ENCODE measurements at regions not wholly inside any gene's neighbourhood (a gene's known extent, or its start where the extent isn't known, plus 50 kb on each side); places are given as distances from the start of the nearest gene placed in this dataset.
A peak's percentile ranks its signal among the peaks of the same experiment; 100 is the strongest.
"Not testable (repeated sequence)": the region's sequence is repeated elsewhere in the genome, so short reads cannot be mapped to it uniquely, and the experiment has no call there.

GRCh38 chr2:91766349-91767048, 3075.0 kb downstream of the RPIA start:
- DNase-seq (ENCODE audit: low read depth) (peak; percentile 45), FAIRE-seq (peak; percentile 89)
- Histone ChIP-seq H3K4me1 (ENCODE audit: insufficient read depth, low read length) (peaks cover 23% of the 10 kb centered on the region), H3K27ac (ENCODE audit: low read depth, low read length) (peak overlapping the region; percentile 76), H3K4me2 (ENCODE audit: low read length) (peak overlapping the region; percentile 72), H3K9ac (ENCODE audit: low read length) (peak overlapping the region; percentile 59)
- not testable (repeated sequence) for H2AFZ ChIP-seq (ENCODE audit: low read depth, low read length); H4K20me1 ChIP-seq (ENCODE audit: insufficient read depth, low read length); H3K9me3 ChIP-seq (ENCODE audit: insufficient read depth, low read depth, low read length); H3K79me2 ChIP-seq (ENCODE audit: insufficient read depth, low read length); H3K27me3 ChIP-seq (ENCODE audit: insufficient read depth, low read length); H3K27me3 Mint-ChIP-seq (ENCODE audit: low read depth, unreplicated experiment); H3K36me3 ChIP-seq (ENCODE audit: insufficient read depth, low read length); H3K36me3 Mint-ChIP-seq (ENCODE audit: low read depth, unreplicated experiment); H3K9me3 Mint-ChIP-seq (ENCODE audit: unreplicated experiment); H3K4me3 ChIP-seq (ENCODE audit: insufficient read depth, low read depth, low read length)
- peak overlapping the region; percentile 93 for H3K27ac Mint-ChIP-seq (ENCODE audit: unreplicated experiment)
- peaks cover 30% of the 10 kb centered on the region for H3K4me1 Mint-ChIP-seq (ENCODE audit: low read depth, unreplicated experiment)
- H3K4me3 Mint-ChIP-seq (ENCODE audit: unreplicated experiment), result peak overlapping the region; percentile 62

DNA sequence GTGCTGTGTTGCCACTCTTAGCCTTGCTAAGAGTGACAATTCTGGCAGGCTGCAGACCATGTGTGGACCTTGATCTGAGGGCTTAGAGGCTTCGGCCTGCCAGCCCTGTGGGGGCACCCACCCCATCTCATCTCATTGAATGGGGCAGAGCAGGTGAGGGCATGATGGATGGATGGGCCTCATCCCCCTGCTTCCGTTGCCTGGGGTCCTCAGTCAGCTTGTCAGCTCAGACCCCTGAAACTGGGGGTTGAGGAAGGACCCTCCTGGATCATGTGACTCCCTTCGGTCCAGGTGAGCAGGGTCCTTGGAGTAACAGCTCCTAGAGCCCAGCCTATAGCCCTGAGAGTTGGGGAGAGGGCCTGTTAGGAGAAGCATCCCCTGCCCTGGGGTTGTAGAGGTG, 3076.8 kb downstream of the RPIA start:
- not testable (repeated sequence) for H3K9ac ChIP-seq (ENCODE audit: low read length); H3K27ac ChIP-seq (ENCODE audit: low read depth, low read length); H4K20me1 ChIP-seq (ENCODE audit: insufficient read depth, low read length); H3K4me3 Mint-ChIP-seq (ENCODE audit: unreplicated experiment); H3K79me2 ChIP-seq (ENCODE audit: insufficient read depth, low read length); H3K36me3 ChIP-seq (ENCODE audit: insufficient read depth, low read length); H3K4me3 ChIP-seq (ENCODE audit: insufficient read depth, low read depth, low read length); H2AFZ ChIP-seq (ENCODE audit: low read depth, low read length); H3K9me3 ChIP-seq (ENCODE audit: insufficient read depth, low read depth, low read length); H3K27me3 Mint-ChIP-seq (ENCODE audit: low read depth, unreplicated experiment); FAIRE-seq; H3K36me3 Mint-ChIP-seq (ENCODE audit: low read depth, unreplicated experiment); H3K9me3 Mint-ChIP-seq (ENCODE audit: unreplicated experiment); H3K27me3 ChIP-seq (ENCODE audit: insufficient read depth, low read length); DNase-seq (ENCODE audit: low read depth); H3K27ac Mint-ChIP-seq (ENCODE audit: unreplicated experiment)
- peaks cover 28% of the 10 kb centered on the region for H3K4me1 Mint-ChIP-seq (ENCODE audit: low read depth, unreplicated experiment)
- H3K4me2 ChIP-seq (ENCODE audit: low read length), result peak overlapping the region; percentile 19
- H3K4me1 ChIP-seq (ENCODE audit: insufficient read depth, low read length), result peaks cover 23% of the 10 kb centered on the region

DNA sequence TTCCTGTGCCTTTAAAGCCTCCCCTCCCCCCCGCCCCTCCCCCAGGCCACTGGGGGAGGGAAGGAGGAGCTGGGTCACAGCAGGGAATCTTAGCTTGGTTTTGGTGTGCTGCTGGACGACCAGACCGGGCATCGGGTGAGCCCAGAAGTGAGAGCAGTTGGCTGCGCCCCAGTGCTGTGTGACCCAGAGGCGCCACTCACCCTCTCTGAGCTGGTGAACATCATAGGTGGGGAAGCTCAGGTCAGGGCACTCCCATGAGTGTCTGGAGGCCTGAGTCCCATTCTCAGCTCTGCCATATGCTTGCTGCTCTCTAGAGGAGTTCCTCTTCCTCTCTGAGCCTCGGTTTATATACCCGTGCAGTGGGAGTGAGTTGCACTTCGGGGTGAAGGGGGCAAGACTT, 3077.5 kb downstream of the RPIA start:
- not testable (repeated sequence) for H3K9me3 Mint-ChIP-seq (ENCODE audit: unreplicated experiment); FAIRE-seq; H3K36me3 Mint-ChIP-seq (ENCODE audit: low read depth, unreplicated experiment); H3K27ac ChIP-seq (ENCODE audit: low read depth, low read length); DNase-seq (ENCODE audit: low read depth); H3K27ac Mint-ChIP-seq (ENCODE audit: unreplicated experiment); H2AFZ ChIP-seq (ENCODE audit: low read depth, low read length); H3K4me3 Mint-ChIP-seq (ENCODE audit: unreplicated experiment); H3K9ac ChIP-seq (ENCODE audit: low read length); H3K9me3 ChIP-seq (ENCODE audit: insufficient read depth, low read depth, low read length); H3K27me3 ChIP-seq (ENCODE audit: insufficient read depth, low read length); H3K27me3 Mint-ChIP-seq (ENCODE audit: low read depth, unreplicated experiment); H3K79me2 ChIP-seq (ENCODE audit: insufficient read depth, low read length); H3K4me3 ChIP-seq (ENCODE audit: insufficient read depth, low read depth, low read length); H4K20me1 ChIP-seq (ENCODE audit: insufficient read depth, low read length); H3K36me3 ChIP-seq (ENCODE audit: insufficient read depth, low read length)
- peaks cover 25% of the 10 kb centered on the region for H3K4me1 Mint-ChIP-seq (ENCODE audit: low read depth, unreplicated experiment)
- peak overlapping the region; percentile 22 for H3K4me2 ChIP-seq (ENCODE audit: low read length)
- peaks cover 20% of the 10 kb centered on the region for H3K4me1 ChIP-seq (ENCODE audit: insufficient read depth, low read length)

- not testable (repeated sequence) for H3K27me3 Mint-ChIP-seq (ENCODE audit: low read depth, unreplicated experiment); H3K9me3 Mint-ChIP-seq (ENCODE audit: unreplicated experiment); H3K9ac ChIP-seq (ENCODE audit: low read length); FAIRE-seq; DNase-seq (ENCODE audit: low read depth); H4K20me1 ChIP-seq (ENCODE audit: insufficient read depth, low read length); H3K36me3 Mint-ChIP-seq (ENCODE audit: low read depth, unreplicated experiment); H3K4me3 ChIP-seq (ENCODE audit: insufficient read depth, low read depth, low read length); H3K27ac Mint-ChIP-seq (ENCODE audit: unreplicated experiment); H3K9me3 ChIP-seq (ENCODE audit: insufficient read depth, low read depth, low read length); H3K36me3 ChIP-seq (ENCODE audit: insufficient read depth, low read length); H3K4me2 ChIP-seq (ENCODE audit: low read length); H3K79me2 ChIP-seq (ENCODE audit: insufficient read depth, low read length); H3K27me3 ChIP-seq (ENCODE audit: insufficient read depth, low read length); H3K4me3 Mint-ChIP-seq (ENCODE audit: unreplicated experiment); H2AFZ ChIP-seq (ENCODE audit: low read depth, low read length); H3K27ac ChIP-seq (ENCODE audit: low read depth, low read length)
- H3K4me1 Mint-ChIP-seq (ENCODE audit: low read depth, unreplicated experiment), result peaks cover 17% of the 10 kb centered on the region
- H3K4me1 ChIP-seq (ENCODE audit: insufficient read depth, low read length), result peaks cover 17% of the 10 kb centered on the region
Observed at GRCh38 chr2:91770046-91770575, 3078.6 kb downstream of the RPIA start.

DNA sequence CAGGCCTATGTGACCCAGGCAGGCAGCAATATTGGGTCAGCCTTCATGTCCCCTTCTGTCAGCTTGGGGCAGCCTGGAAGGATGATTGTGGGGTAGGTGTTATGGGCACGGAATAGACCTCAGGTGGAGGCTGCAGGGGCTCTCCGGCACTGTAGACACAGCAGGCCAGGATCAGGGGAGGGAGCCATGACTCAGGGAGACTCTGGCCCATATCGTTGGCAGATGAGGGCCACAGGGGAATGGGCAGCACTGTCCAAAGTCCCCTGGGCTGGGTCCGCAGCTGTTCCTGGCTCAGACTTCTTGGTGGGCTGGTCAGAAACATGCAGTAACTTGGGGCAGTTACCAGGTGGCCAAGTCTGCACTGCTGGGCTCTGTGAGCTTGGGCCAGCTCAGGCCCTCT, 3080.1 kb downstream of the RPIA start:
- FAIRE-seq; DNase-seq (ENCODE audit: low read depth); H3K9me3 ChIP-seq (ENCODE audit: insufficient read depth, low read depth, low read length); H3K36me3 Mint-ChIP-seq (ENCODE audit: low read depth, unreplicated experiment); H3K4me2 ChIP-seq (ENCODE audit: low read length); H3K4me3 ChIP-seq (ENCODE audit: insufficient read depth, low read depth, low read length); H3K79me2 ChIP-seq (ENCODE audit: insufficient read depth, low read length); H3K27ac ChIP-seq (ENCODE audit: low read depth, low read length); H3K4me1 ChIP-seq (ENCODE audit: insufficient read depth, low read length); H3K27me3 ChIP-seq (ENCODE audit: insufficient read depth, low read length); H3K36me3 ChIP-seq (ENCODE audit: insufficient read depth, low read length); H2AFZ ChIP-seq (ENCODE audit: low read depth, low read length); H3K4me3 Mint-ChIP-seq (ENCODE audit: unreplicated experiment); H3K9ac ChIP-seq (ENCODE audit: low read length); H3K27ac Mint-ChIP-seq (ENCODE audit: unreplicated experiment); H3K27me3 Mint-ChIP-seq (ENCODE audit: low read depth, unreplicated experiment); H4K20me1 ChIP-seq (ENCODE audit: insufficient read depth, low read length); H3K4me1 Mint-ChIP-seq (ENCODE audit: low read depth, unreplicated experiment); H3K9me3 Mint-ChIP-seq (ENCODE audit: unreplicated experiment): not testable (repeated sequence)

DNA sequence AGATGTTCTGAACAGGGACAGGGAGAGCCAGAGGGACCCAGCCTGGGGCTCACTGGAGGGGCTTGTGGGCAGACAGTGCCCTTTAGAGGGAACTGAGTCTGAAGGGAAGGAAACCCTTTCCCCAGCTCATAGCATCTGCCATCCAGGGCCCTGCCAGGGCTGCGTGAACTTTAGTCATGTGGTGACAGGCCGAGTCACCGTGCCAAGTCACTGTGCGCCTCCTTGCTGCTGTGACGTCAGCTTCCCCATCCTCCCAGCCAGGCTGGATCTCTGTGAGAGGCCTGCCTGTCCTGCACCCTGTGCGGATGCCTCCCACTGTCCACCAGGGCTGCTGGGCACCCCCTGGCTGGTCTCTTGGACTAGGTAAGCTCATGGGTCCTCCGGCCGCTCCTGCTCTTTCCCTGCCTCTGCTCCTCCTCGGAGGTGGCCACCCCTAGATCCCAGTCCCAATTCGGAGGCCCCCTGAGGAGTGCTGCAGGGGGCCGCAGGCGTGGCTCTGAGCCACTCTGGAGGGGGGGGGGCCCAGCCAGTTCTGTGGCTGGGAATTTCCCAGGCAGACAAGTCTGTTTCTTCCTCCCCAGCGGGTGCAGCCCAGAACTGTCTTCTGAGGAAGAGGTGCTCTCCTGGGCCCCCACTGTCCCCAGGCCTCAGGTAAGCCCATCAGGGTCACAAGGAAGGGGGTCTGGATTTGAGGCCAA, 3080.9 kb downstream of the RPIA start:
- H3K36me3 Mint-ChIP-seq (ENCODE audit: low read depth, unreplicated experiment); H2AFZ ChIP-seq (ENCODE audit: low read depth, low read length); H3K36me3 ChIP-seq (ENCODE audit: insufficient read depth, low read length); H3K4me3 Mint-ChIP-seq (ENCODE audit: unreplicated experiment); FAIRE-seq; H3K4me1 Mint-ChIP-seq (ENCODE audit: low read depth, unreplicated experiment); H3K9me3 ChIP-seq (ENCODE audit: insufficient read depth, low read depth, low read length); H3K4me1 ChIP-seq (ENCODE audit: insufficient read depth, low read length); H3K27ac Mint-ChIP-seq (ENCODE audit: unreplicated experiment); H3K27me3 Mint-ChIP-seq (ENCODE audit: low read depth, unreplicated experiment); H3K27ac ChIP-seq (ENCODE audit: low read depth, low read length); H3K79me2 ChIP-seq (ENCODE audit: insufficient read depth, low read length); H3K4me2 ChIP-seq (ENCODE audit: low read length); DNase-seq (ENCODE audit: low read depth); H3K27me3 ChIP-seq (ENCODE audit: insufficient read depth, low read length); H3K9ac ChIP-seq (ENCODE audit: low read length); H4K20me1 ChIP-seq (ENCODE audit: insufficient read depth, low read length); H3K4me3 ChIP-seq (ENCODE audit: insufficient read depth, low read depth, low read length); H3K9me3 Mint-ChIP-seq (ENCODE audit: unreplicated experiment): not testable (repeated sequence)
